IMR-90 (cell line): ENCODE measurements at regions not wholly inside any gene's neighbourhood (a gene's known extent, or its start where the extent isn't known, plus 50 kb on each side); places are given as distances from the start of the nearest gene placed in this dataset.

Source experiments
- ATAC-seq: fragments of 200-7000 bp; cut with Tn5 transposase; 2 replicates; pipeline ENCODE4 v1.9.1; 2020; ENCODE audit warnings: low read depth, mild to moderate bottlenecking, moderate library complexity
- BruUV-seq: library from RNA; stranded (reverse); fragments of 400-500 nt; replicated peaks from 2 replicates; lab custom pipeline; 2021; lab: Mats Ljungman, UMichigan
- CTCF ChIA-PET: fragments of 300-600 bp; formaldehyde crosslinking; extraction: SDS; loops from one replicate; lab custom pipeline; 2021; ENCODE audit warnings: antibody characterized with exemption; lab: Yijun Ruan, JAX
- POLR2A ChIA-PET: fragments of 300-600 bp; sonication (Branson Sonifier 250); formaldehyde crosslinking; loops from one replicate; lab custom pipeline; 2022; ENCODE audit warnings: antibody characterized with exemption; ENCODE audit not compliant: unreplicated experiment; lab: Charles Lee
- DNase-seq: peaks from one replicate; pipeline ENCODE4 v3.0.0; 2013
- H2AFZ ChIP-seq: replicated peaks from 2 replicates; pipeline ENCODE3; 2013; ENCODE audit warnings: low read length, mild to moderate bottlenecking; ENCODE audit not compliant: poor library complexity
- H2AK5ac ChIP-seq: 2 replicates; pipeline ENCODE4 v1.6.1; 2013; ENCODE audit warnings: low read depth, low read length, inconsistent platforms
- H2AK9ac ChIP-seq: replicated peaks from 2 replicates; pipeline ENCODE3; 2013; ENCODE audit warnings: mild to moderate bottlenecking, low read depth, low read length, moderate library complexity; ENCODE audit not compliant: poor library complexity
- H2BK120ac ChIP-seq: 2 replicates; pipeline ENCODE4 v1.6.1; 2013; ENCODE audit warnings: low read depth, low read length, inconsistent platforms
- H2BK15ac ChIP-seq: 3 replicates; pipeline ENCODE4 v1.6.1; 2013; ENCODE audit warnings: low read depth, low read length, inconsistent platforms
- H2BK20ac ChIP-seq: 2 replicates; pipeline ENCODE4 v1.6.1; 2013; ENCODE audit warnings: low read depth, mild to moderate bottlenecking, inconsistent platforms, low read length, moderate library complexity
- H2BK5ac ChIP-seq: 2 replicates; pipeline ENCODE4 v1.6.1; 2013; ENCODE audit warnings: mild to moderate bottlenecking, low read depth, low read length, inconsistent platforms; ENCODE audit not compliant: poor library complexity, severe bottlenecking
- H3K14ac ChIP-seq: replicated peaks from 2 replicates; pipeline ENCODE4 v1.6.1; 2013; ENCODE audit warnings: low read depth, low read length, inconsistent platforms
- H3K18ac ChIP-seq: 2 replicates; pipeline ENCODE4 v1.6.1; 2013; ENCODE audit warnings: low read depth, low read length, control low read depth
- H3K23ac ChIP-seq: 2 replicates; pipeline ENCODE4 v1.6.1; 2013; ENCODE audit warnings: low read depth, low read length, inconsistent platforms
- H3K27ac ChIP-seq: 2 replicates; pipeline ENCODE4 v1.5.1; 2013; ENCODE audit warnings: mild to moderate bottlenecking, control low read depth, low read length; ENCODE audit not compliant: insufficient read depth
- H3K27me3 ChIP-seq: 2 replicates; pipeline ENCODE4 v1.6.1; 2013; ENCODE audit warnings: low read length; ENCODE audit not compliant: control insufficient read depth, insufficient read depth
- H3K36me3 ChIP-seq: 2 replicates; pipeline ENCODE4 v1.6.1; 2013; ENCODE audit warnings: low read length, mixed read lengths; ENCODE audit not compliant: control insufficient read depth, insufficient read depth
- H3K4ac ChIP-seq: 2 replicates; pipeline ENCODE4 v1.6.1; 2013; ENCODE audit warnings: low read depth, low read length, inconsistent platforms
- H3K4me1 ChIP-seq: 2 replicates; pipeline ENCODE4 v1.6.1; 2013; ENCODE audit warnings: low read length, mixed read lengths; ENCODE audit not compliant: control insufficient read depth, insufficient read depth
- H3K4me2 ChIP-seq: 2 replicates; pipeline ENCODE4 v1.6.1; 2013; ENCODE audit warnings: low read depth, mild to moderate bottlenecking, control low read depth, low read length, moderate library complexity
- H3K4me3 ChIP-seq: 2 replicates; pipeline ENCODE4 v1.5.1; 2013; ENCODE audit warnings: low read depth, mild to moderate bottlenecking, control low read depth, low read length, moderate library complexity; ENCODE audit not compliant: insufficient read depth
- H3K56ac ChIP-seq: 2 replicates; pipeline ENCODE4 v1.6.1; 2013; ENCODE audit warnings: low read length, inconsistent platforms; ENCODE audit not compliant: insufficient read depth; ENCODE audit errors: extremely low read depth
- H3K79me1 ChIP-seq, 2 experiments: 2 replicates each; pipeline ENCODE4 v1.6.1; 2013; ENCODE audit warnings: low read length in 2 of 2, inconsistent platforms in 1 of 2, low read depth in 1 of 2
- H3K9ac ChIP-seq: 2 replicates; pipeline ENCODE4 v1.6.1; 2013; ENCODE audit warnings: low read depth, low read length, control low read depth
- H3K9me1 ChIP-seq: 2 replicates; pipeline ENCODE4 v1.6.1; 2013; ENCODE audit warnings: low read length, inconsistent platforms; ENCODE audit not compliant: insufficient read depth
- H3K9me3 ChIP-seq: 2 replicates; pipeline ENCODE4 v1.6.1; 2013; ENCODE audit warnings: low read length; ENCODE audit not compliant: control insufficient read depth, insufficient read depth
- H4K20me1 ChIP-seq: 2 replicates; pipeline ENCODE4 v1.6.1; 2013; ENCODE audit warnings: low read length, inconsistent platforms; ENCODE audit not compliant: insufficient read depth
- H4K5ac ChIP-seq: 2 replicates; pipeline ENCODE4 v1.6.1; 2013; ENCODE audit warnings: mild to moderate bottlenecking, low read depth, low read length, control low read depth
- H4K8ac ChIP-seq, 2 experiments: 2 replicates each; pipeline ENCODE4 v1.6.1; 2013; ENCODE audit warnings: low read depth in 2 of 2, low read length in 2 of 2, control low read depth in 1 of 2, inconsistent platforms in 1 of 2
- H4K91ac ChIP-seq: 2 replicates; pipeline ENCODE4 v1.6.1; 2013; ENCODE audit warnings: low read depth, low read length, inconsistent platforms; ENCODE audit not compliant: insufficient read depth
- BHLHE40 ChIP-seq: fragments of 150-350 bp; IDR thresholded peaks from 2 replicates; pipeline ENCODE4 v1.6.1; 2016; ENCODE audit warnings: mild to moderate bottlenecking, low read depth, low read length
- CEBPB ChIP-seq: IDR thresholded peaks from 2 replicates; pipeline ENCODE4 v1.6.1; 2012; ENCODE audit warnings: low read depth, low read length, improper control_type of control experiment
- CHD1 ChIP-seq: IDR thresholded peaks from 2 replicates; pipeline ENCODE4 v1.6.1; 2012; ENCODE audit warnings: low read depth, low read length, improper control_type of control experiment
- FOS ChIP-seq: fragments of 150-350 bp; IDR thresholded peaks from 2 replicates; pipeline ENCODE4 v1.6.1; 2016; ENCODE audit warnings: low read depth, low read length
- MAFK ChIP-seq: IDR thresholded peaks from 2 replicates; pipeline ENCODE4 v1.6.1; 2012; ENCODE audit warnings: low read depth, low read length, improper control_type of control experiment
- MAZ ChIP-seq: IDR thresholded peaks from 2 replicates; pipeline ENCODE4 v1.6.1; 2012; ENCODE audit warnings: low read depth, mild to moderate bottlenecking, low read length, improper control_type of control experiment, moderate library complexity, borderline replicate concordance
- MXI1 ChIP-seq: IDR thresholded peaks from 2 replicates; pipeline ENCODE4 v1.6.1; 2012; ENCODE audit warnings: low read depth, mild to moderate bottlenecking, low read length, moderate library complexity, borderline replicate concordance
- NFE2L2 ChIP-seq: fragments of 150-350 bp; IDR thresholded peaks from 2 replicates; pipeline ENCODE4 v1.6.1; 2016; ENCODE audit warnings: low read depth, mild to moderate bottlenecking, low read length
- POLR2A ChIP-seq: IDR thresholded peaks from 2 replicates; pipeline ENCODE4 v1.6.1; 2012; ENCODE audit warnings: mild to moderate bottlenecking, low read depth, low read length
- RAD21 ChIP-seq: IDR thresholded peaks from 2 replicates; pipeline ENCODE4 v1.6.1; 2012; ENCODE audit warnings: low read length, improper control_type of control experiment
- RCOR1 ChIP-seq: IDR thresholded peaks from 2 replicates; pipeline ENCODE4 v1.6.1; 2012; ENCODE audit warnings: mild to moderate bottlenecking, low read length, improper control_type of control experiment; ENCODE audit not compliant: insufficient replicate concordance
- RFX5 ChIP-seq: IDR thresholded peaks from 2 replicates; pipeline ENCODE4 v1.8.0; 2012; ENCODE audit warnings: low read depth, mild to moderate bottlenecking, low read length, moderate library complexity
- SMC3 ChIP-seq: fragments of 150-350 bp; IDR thresholded peaks from 2 replicates; pipeline ENCODE4 v1.6.1; 2016; ENCODE audit warnings: low read depth, mild to moderate bottlenecking, antibody characterized with exemption, low read length, moderate library complexity
- WGBS, 2 experiments: methylation state at CpG; one replicate each; pipeline versions ENCODE4 v1.1.5 to v1.1.7; 2013; ENCODE audit warnings: missing lambda C conversion rate in 2 of 2; ENCODE audit not compliant: insufficient read length in 1 of 2; ENCODE audit errors: extremely low coverage in 2 of 2; 5-methylcytosine and 5-hydroxymethylcytosine counted together
- dilution Hi-C: fragments of 300-500 bp; cut with HindIII; formaldehyde crosslinking; loops from one replicate; pipeline ENCODE4 v1.14.3; 2018; ENCODE audit warnings: low sequenced_read_pairs; ENCODE audit not compliant: unreplicated experiment
- in situ Hi-C: fragments of 300-500 bp; cut with MboI; formaldehyde crosslinking; loops from 3 replicates; pipeline ENCODE4 v1.14.3; 2019; ENCODE audit warnings: low sequenced_read_pairs, inconsistent platforms, mixed read lengths
- intact Hi-C: fragments of 100-400 bp; cut with micrococcal nuclease; formaldehyde crosslinking; loops from 2 replicates; pipeline ENCODE4 v1.10.0; 2022
- TF ChIP-seq, protein P1 (sequence below): conservative IDR thresholded peaks from 2 replicates; pipeline ENCODE4 v1.5.1; 2012; ENCODE audit warnings: mild to moderate bottlenecking, low read depth, low read length, improper control_type of control experiment
- TF ChIP-seq, protein P2 (sequence below): fragments of 150-350 bp; IDR thresholded peaks from 2 replicates; pipeline ENCODE4 v1.6.1; 2016; ENCODE audit warnings: low read depth, mild to moderate bottlenecking, low read length, moderate library complexity, borderline replicate concordance
- TF ChIP-seq, protein P3 (sequence below): fragments of 150-350 bp; IDR thresholded peaks from 2 replicates; pipeline ENCODE4 v1.6.1; 2017; ENCODE audit warnings: mild to moderate bottlenecking, antibody characterized with exemption, low read length, low read depth

DNA sequence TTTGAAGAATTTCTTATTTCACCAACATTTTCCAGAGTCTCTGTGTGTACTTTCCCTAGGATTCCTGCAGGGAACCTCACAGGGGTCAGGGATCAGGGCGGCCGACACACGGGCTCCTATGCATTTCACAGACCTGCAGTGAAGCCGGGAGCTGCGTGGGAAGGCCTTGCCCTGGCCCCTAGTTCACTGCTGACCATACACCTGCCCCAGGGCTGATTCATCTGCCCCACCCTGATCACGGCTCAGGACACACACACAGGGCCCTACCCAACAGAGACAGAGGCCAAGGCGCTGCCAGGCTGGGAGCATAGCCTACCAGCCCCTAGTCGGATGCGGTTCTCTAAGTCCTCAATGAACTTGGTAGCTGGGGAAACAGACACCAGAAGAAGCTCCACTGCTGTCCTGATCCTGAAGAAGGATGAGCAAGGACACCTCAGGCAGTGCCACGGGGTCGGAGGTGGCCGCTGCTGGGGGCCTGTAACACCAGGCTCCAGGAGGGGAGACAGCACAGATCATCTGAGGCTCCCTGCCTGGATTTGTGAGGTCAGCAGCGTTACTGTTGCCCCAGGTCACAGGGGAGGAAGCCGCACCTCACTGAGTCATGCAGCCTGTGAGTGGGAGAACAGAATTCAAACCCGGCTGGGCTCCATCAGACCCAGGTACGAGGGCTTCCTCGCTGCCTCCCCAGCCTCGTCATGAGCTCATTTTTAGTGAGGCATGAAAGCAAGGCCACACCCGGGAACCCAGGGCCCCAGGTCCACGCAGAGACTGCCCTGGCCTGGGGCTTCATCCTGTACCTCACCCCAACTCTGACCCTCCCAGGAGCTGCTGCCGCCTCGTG is 278.8 kb upstream of the PPP2R2D start:
- CTCF ChIA-PET = no interaction called here
- no peaks in the 10 kb centered on the region for H3K27me3 ChIP-seq
- no peak overlapping the region for H2AK5ac ChIP-seq
- H3K4ac ChIP-seq = no peak overlapping the region
- H4K8ac ChIP-seq = no peak overlapping the region
- intact Hi-C loops (no loop called here), dilution Hi-C loops (no loop called here), in situ Hi-C loops (no loop called here)
- H3K27ac ChIP-seq = no peak overlapping the region
- H2BK15ac ChIP-seq = no peak overlapping the region
- no TSS peak for BruUV-seq
- no peak for DNase-seq
- H2AFZ ChIP-seq = no peak overlapping the region
- no peak overlapping the region for H3K4me2 ChIP-seq
- H3K9ac ChIP-seq = no peak overlapping the region
- POLR2A ChIA-PET = no interaction called here
- WGBS, 2 experiments = 64% methylated on average over 7 of the region's 22 CpGs; no CpG with 5 or more reads in 1 of the 2 experiments
- no peaks in the 10 kb centered on the region for H4K20me1 ChIP-seq
- no peak overlapping the region for H4K5ac ChIP-seq
- ATAC-seq = no peak
- H3K18ac ChIP-seq = no peak overlapping the region
- H3K23ac ChIP-seq = no peak overlapping the region
- no peak overlapping the region for H3K14ac ChIP-seq
- no peak overlapping the region for H2AK9ac ChIP-seq
- H2BK5ac ChIP-seq = no peak overlapping the region
- H3K56ac ChIP-seq = no peak overlapping the region
- TF ChIP-seq, protein P1, sequence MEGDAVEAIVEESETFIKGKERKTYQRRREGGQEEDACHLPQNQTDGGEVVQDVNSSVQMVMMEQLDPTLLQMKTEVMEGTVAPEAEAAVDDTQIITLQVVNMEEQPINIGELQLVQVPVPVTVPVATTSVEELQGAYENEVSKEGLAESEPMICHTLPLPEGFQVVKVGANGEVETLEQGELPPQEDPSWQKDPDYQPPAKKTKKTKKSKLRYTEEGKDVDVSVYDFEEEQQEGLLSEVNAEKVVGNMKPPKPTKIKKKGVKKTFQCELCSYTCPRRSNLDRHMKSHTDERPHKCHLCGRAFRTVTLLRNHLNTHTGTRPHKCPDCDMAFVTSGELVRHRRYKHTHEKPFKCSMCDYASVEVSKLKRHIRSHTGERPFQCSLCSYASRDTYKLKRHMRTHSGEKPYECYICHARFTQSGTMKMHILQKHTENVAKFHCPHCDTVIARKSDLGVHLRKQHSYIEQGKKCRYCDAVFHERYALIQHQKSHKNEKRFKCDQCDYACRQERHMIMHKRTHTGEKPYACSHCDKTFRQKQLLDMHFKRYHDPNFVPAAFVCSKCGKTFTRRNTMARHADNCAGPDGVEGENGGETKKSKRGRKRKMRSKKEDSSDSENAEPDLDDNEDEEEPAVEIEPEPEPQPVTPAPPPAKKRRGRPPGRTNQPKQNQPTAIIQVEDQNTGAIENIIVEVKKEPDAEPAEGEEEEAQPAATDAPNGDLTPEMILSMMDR = no peak
- TF ChIP-seq NFE2L2 = no peak
- no peak for TF ChIP-seq BHLHE40
- TF ChIP-seq CHD1 = no peak
- TF ChIP-seq, protein P2, sequence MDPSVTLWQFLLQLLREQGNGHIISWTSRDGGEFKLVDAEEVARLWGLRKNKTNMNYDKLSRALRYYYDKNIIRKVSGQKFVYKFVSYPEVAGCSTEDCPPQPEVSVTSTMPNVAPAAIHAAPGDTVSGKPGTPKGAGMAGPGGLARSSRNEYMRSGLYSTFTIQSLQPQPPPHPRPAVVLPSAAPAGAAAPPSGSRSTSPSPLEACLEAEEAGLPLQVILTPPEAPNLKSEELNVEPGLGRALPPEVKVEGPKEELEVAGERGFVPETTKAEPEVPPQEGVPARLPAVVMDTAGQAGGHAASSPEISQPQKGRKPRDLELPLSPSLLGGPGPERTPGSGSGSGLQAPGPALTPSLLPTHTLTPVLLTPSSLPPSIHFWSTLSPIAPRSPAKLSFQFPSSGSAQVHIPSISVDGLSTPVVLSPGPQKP = no peak
- no peak for TF ChIP-seq MAFK
- TF ChIP-seq CEBPB = no peak
- no peak for TF ChIP-seq RFX5
- no peak for TF ChIP-seq RAD21
- no peak for TF ChIP-seq MAZ
- TF ChIP-seq POLR2A = no peak
- TF ChIP-seq, protein P3, sequence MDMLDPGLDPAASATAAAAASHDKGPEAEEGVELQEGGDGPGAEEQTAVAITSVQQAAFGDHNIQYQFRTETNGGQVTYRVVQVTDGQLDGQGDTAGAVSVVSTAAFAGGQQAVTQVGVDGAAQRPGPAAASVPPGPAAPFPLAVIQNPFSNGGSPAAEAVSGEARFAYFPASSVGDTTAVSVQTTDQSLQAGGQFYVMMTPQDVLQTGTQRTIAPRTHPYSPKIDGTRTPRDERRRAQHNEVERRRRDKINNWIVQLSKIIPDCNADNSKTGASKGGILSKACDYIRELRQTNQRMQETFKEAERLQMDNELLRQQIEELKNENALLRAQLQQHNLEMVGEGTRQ = no peak
- TF ChIP-seq MXI1 = no peak
- TF ChIP-seq RCOR1 = no peak
- no peak for TF ChIP-seq FOS
- TF ChIP-seq SMC3 = no peak
- no peak overlapping the region for H4K91ac ChIP-seq
- no peaks in the 10 kb centered on the region for H3K4me1 ChIP-seq
- H3K79me1 ChIP-seq = no peaks in the 10 kb centered on the region
- H3K9me1 ChIP-seq = no peaks in the 10 kb centered on the region
- H3K9me3 ChIP-seq = peaks cover 32% of the 10 kb centered on the region
- no peak overlapping the region for H2BK120ac ChIP-seq
- H3K4me3 ChIP-seq = no peak overlapping the region
- H2BK20ac ChIP-seq = no peak overlapping the region
- H3K36me3 ChIP-seq = no peaks in the 10 kb centered on the region
